Heart right ventricle (tissue), 16 donors: ENCODE measurements at regions not wholly inside any gene's neighbourhood (a gene's known extent, or its start where the extent isn't known, plus 50 kb on each side); places are given as distances from the start of the nearest gene placed in this dataset.

Experiments used
- ATAC-seq, 8 donors: fragments of 200-7000 bp; cut with Tn5 transposase; one replicate each; pipeline ENCODE4 v1.9.1; 2020; ENCODE audit warnings: mild to moderate bottlenecking in 8 of 8, moderate library complexity in 8 of 8, moderate number of reproducible peaks in 1 of 8
- DNase-seq, 2 donors: peaks; one replicate each; pipeline ENCODE4 v3.0.0-alpha.2; 2020
- H3K27ac ChIP-seq, 10 donors: fragments of 200-600 bp; sonication (generic) in 2 of 10; one replicate each; pipeline versions ENCODE4 v1.5.0 to v1.8.0; 2020 to 2022; ENCODE audit warnings: mild to moderate bottlenecking in 3 of 10
- H3K27me3 ChIP-seq, 7 donors: fragments of 200-600 bp; one replicate each; pipeline ENCODE4 v1.8.0; 2021 to 2022; ENCODE audit warnings: mild to moderate bottlenecking in 2 of 7
- H3K36me3 ChIP-seq, 9 donors: fragments of 200-600 bp; sonication (generic) in 1 of 9; one replicate each; pipeline versions ENCODE4 v1.5.0 to v1.8.0; 2020 to 2022; ENCODE audit warnings: mild to moderate bottlenecking in 2 of 9
- H3K4me1 ChIP-seq, 9 donors: fragments of 200-600 bp; sonication (generic) in 1 of 9; one replicate each; pipeline versions ENCODE4 v1.5.0 to v1.8.0; 2020 to 2022; ENCODE audit warnings: mild to moderate bottlenecking in 4 of 9
- H3K4me3 ChIP-seq, 10 donors: fragments of 200-600 bp; sonication (generic) in 2 of 10; one replicate each; pipeline versions ENCODE4 v1.5.0 to v1.8.0; 2020 to 2022; ENCODE audit warnings: mild to moderate bottlenecking in 7 of 10, moderate library complexity in 2 of 10
- H3K9me3 ChIP-seq, 11 donors: fragments of 200-600 bp in 10 of 11; sonication (generic) in 2 of 11; one replicate each; pipeline versions ENCODE4 v1.5.0 to v1.8.0; 2013 to 2022; ENCODE audit warnings: mild to moderate bottlenecking in 2 of 11, control low read depth in 1 of 11, moderate library complexity in 1 of 11
- CTCF ChIP-seq, 9 donors: fragments of 200-600 bp; sonication (generic) in 2 of 9; IDR thresholded peaks; one replicate each; pipeline versions ENCODE4 v1.5.0 to v1.8.0; 2021 to 2022; ENCODE audit warnings: antibody characterized with exemption in 9 of 9, mild to moderate bottlenecking in 5 of 9, moderate library complexity in 1 of 9
- WGBS, 2 donors: extraction: QIAGEN DNeasy Blood & Tissue Kit; methylation state at CpG; one replicate each; pipeline ENCODE4 v1.1.7; 2013; ENCODE audit warnings: inconsistent platforms in 1 of 2; 5-methylcytosine and 5-hydroxymethylcytosine counted together
- intact Hi-C, 10 donors: fragments of 100-400 bp; cut with DNase I; formaldehyde crosslinking; loops; one replicate each; pipeline versions ENCODE4 v1.11.1 to v1.14.2; 2022
- donor health status: Arrhythmogenic right ventricular cardiomyopathy.
- donor health status: ischemic (EF 13 %, LVEDD 7.1; RV severe dilation, severe dysfunction).
- donor health status: healthy with polysubstance abuse.
- donor health status: DM: no; HTN: yes; CAD: no.
- donor health status: DM: no; HTN: no; CAD: no.
- donor health status: ischemic (EF 25% LVEDD 6.9; RV normal size, moderate dysfunction).
- donor health status: ischemic (EF 25% LVEDD 5.7; RV mildly dilated, moderate dysfunction).
- donor health status: healthy.
- donor health status: DM: yes; HTN: yes; CAD: no.
- donor health status: Ischemic cardiomyopathy.
- donor health status: ischemic (EF 35%, LVEDD 5.7; RV mildly dilated, moderate dysfunction).
- donor health status: nonischemic (EF 11% LVEDD 7.7; RV severe dilation, severe dysfunction).
- donor health status: DM: yes; HTN: yes; CAD: no.
- donor health status: PGD.
- donor health status: ischemic (EF 29% LVEDD 5.4; RV normal size, mild dysfunction).
- donor health status: nonischemic (EF 23%, LVEDD 6.1; RV moderate dilation, normal function).

GRCh38 chr6:115319823-115320222 lies 740.9 kb downstream of the FRK start:
- WGBS, 2 donors, result 68 to 79% methylated on average over 1 of the region's 1 CpG
- Histone ChIP-seq H3K27ac (no peak overlapping the region), H3K4me3 (no peak overlapping the region), H3K36me3 (no peaks in the 10 kb centered on the region), H3K27me3 (no peaks in the 10 kb centered on the region), H3K9me3 (no peaks in the 10 kb centered on the region), H3K4me1 (no peaks in the 10 kb centered on the region)
- TF ChIP-seq CTCF (IDR thresholded peaks at IDR 0.05), result no peak
- intact Hi-C loops, result no loop called here
- no peak for DNase-seq
- ATAC-seq, result no peak

GRCh38 chr6:115310156-115310555 lies 750.5 kb downstream of the FRK start:
- DNase-seq (no peak), ATAC-seq (no peak)
- no peak overlapping the region for H3K4me3 ChIP-seq
- no peaks in the 10 kb centered on the region for H3K36me3 ChIP-seq
- no peak for TF ChIP-seq CTCF (IDR thresholded peaks at IDR 0.05)
- peaks cover 0 to 40% (median 0%) of the 10 kb centered on the region in 11 donors for H3K9me3 ChIP-seq
- 85 to 87% methylated on average over 6 of the region's 6 CpGs for WGBS, 2 donors
- H3K27ac ChIP-seq, result no peak overlapping the region
- no peaks in the 10 kb centered on the region for H3K4me1 ChIP-seq
- H3K27me3 ChIP-seq, result no peaks in the 10 kb centered on the region
- intact Hi-C loops, result no loop called here

- Histone ChIP-seq H3K27me3 (no peaks in the 10 kb centered on the region), H3K9me3 (peaks cover 0 to 23% (median 0%) of the 10 kb centered on the region in 11 donors), H3K4me3 (no peak overlapping the region), H3K4me1 (no peaks in the 10 kb centered on the region), H3K36me3 (no peaks in the 10 kb centered on the region), H3K27ac (no peak overlapping the region)
- no peak for TF ChIP-seq CTCF (IDR thresholded peaks at IDR 0.05)
- 76 to 78% methylated on average over 4 of the region's 4 CpGs for WGBS, 2 donors
- DNase-seq (no peak), ATAC-seq (no peak)
- intact Hi-C loops, result no loop called here
Observed at GRCh38 chr6:115302731-115303130, 758.0 kb downstream of the FRK start.

GRCh38 chr6:115287467-115287866 lies 773.2 kb downstream of the FRK start:
- H3K9me3 ChIP-seq, result no peaks in the 10 kb centered on the region
- H3K27me3 ChIP-seq, result no peaks in the 10 kb centered on the region
- H3K36me3 ChIP-seq, result no peaks in the 10 kb centered on the region
- 75 to 78% methylated on average over 4 of the region's 4 CpGs for WGBS, 2 donors
- no peak overlapping the region for H3K4me3 ChIP-seq
- no peak overlapping the region for H3K27ac ChIP-seq
- H3K4me1 ChIP-seq, result no peaks in the 10 kb centered on the region
- ATAC-seq (no peak), DNase-seq (no peak)
- TF ChIP-seq CTCF (IDR thresholded peaks at IDR 0.05), result no peak
- intact Hi-C loops, result no loop called here
